ENCODE measurements at regions not wholly inside any gene's neighbourhood (a gene's known extent, or its start where the extent isn't known, plus 50 kb on each side); places are given as distances from the start of the nearest gene placed in this dataset.
"Not testable (repeated sequence)": the region's sequence is repeated elsewhere in the genome, so short reads cannot be mapped to it uniquely, and the experiment has no call there.

- no peak for DNase-seq
Measured at GRCh38 chr5:164145458-164145857, 640.0 kb downstream of the MAT2B start.

- DNase-seq = no peak
Measured at GRCh38 chr5:164146223-164146622, 640.8 kb downstream of the MAT2B start.

GRCh38 chr5:164148292-164148691 is 642.9 kb downstream of the MAT2B start:
- no peak for DNase-seq

GRCh38 chr5:164152539-164152938 is 647.1 kb downstream of the MAT2B start:
- DNase-seq = not testable (repeated sequence)

- no peak for DNase-seq
Measured at GRCh38 chr5:164153469-164154172, 648.2 kb downstream of the MAT2B start.

GRCh38 chr5:164170814-164171213 is 665.4 kb downstream of the MAT2B start:
- DNase-seq = no peak

GRCh38 chr5:164175083-164175482 is 669.7 kb downstream of the MAT2B start:
- DNase-seq = no peak

GRCh38 chr5:164179406-164179805 is 674.0 kb downstream of the MAT2B start:
- no peak for DNase-seq

GRCh38 chr5:164181604-164182003 is 676.2 kb downstream of the MAT2B start:
- DNase-seq = no peak

- no peak for DNase-seq
Measured at GRCh38 chr5:164184158-164184557, 678.7 kb downstream of the MAT2B start.

GRCh38 chr5:164185000-164185399 is 679.6 kb downstream of the MAT2B start:
- DNase-seq = no peak

- DNase-seq = no peak
Measured at GRCh38 chr5:164186550-164186949, 681.1 kb downstream of the MAT2B start.

GRCh38 chr5:164187785-164188184 is 682.4 kb downstream of the MAT2B start:
- DNase-seq = no peak

- no peak for DNase-seq
Measured at GRCh38 chr5:164188733-164189148, 683.3 kb downstream of the MAT2B start.

- no peak for DNase-seq
Measured at GRCh38 chr5:164191240-164191639, 685.8 kb downstream of the MAT2B start.

GRCh38 chr5:164202338-164202737 is 696.9 kb downstream of the MAT2B start:
- DNase-seq = no peak

- no peak for DNase-seq
Measured at GRCh38 chr5:164203581-164204225, 698.3 kb downstream of the MAT2B start.

- DNase-seq = no peak
Measured at GRCh38 chr5:164204338-164204946, 699.0 kb downstream of the MAT2B start.

- DNase-seq = no peak
Measured at GRCh38 chr5:164206196-164206595, 700.8 kb downstream of the MAT2B start.

- no peak for DNase-seq
Measured at GRCh38 chr5:164207646-164208045, 702.2 kb downstream of the MAT2B start.

GRCh38 chr5:164210491-164210890 is 705.1 kb downstream of the MAT2B start:
- DNase-seq = no peak

- DNase-seq = no peak
Measured at GRCh38 chr5:164214698-164215097, 709.3 kb downstream of the MAT2B start.

GRCh38 chr5:164217464-164217863 is 712.0 kb downstream of the MAT2B start:
- no peak for DNase-seq

GRCh38 chr5:164220522-164220921 is 715.1 kb downstream of the MAT2B start:
- DNase-seq = no peak

All from activated CD4-positive, alpha-beta T cell treated with anti-CD3 and anti-CD28 coated beads for 1 hour (primary cell).